Duodenal mucosa (tissue), 2 donors: ENCODE measurements at regions not wholly inside any gene's neighbourhood (a gene's known extent, or its start where the extent isn't known, plus 50 kb on each side); places are given as distances from the start of the nearest gene placed in this dataset.

Source experiments
- H3K27ac ChIP-seq: one replicate; pipeline ENCODE4 v1.7.0; 2013; ENCODE audit warnings: low read depth, low read length
- H3K27me3 ChIP-seq, 2 donors: one replicate each; pipeline ENCODE4 v1.7.0; 2013; ENCODE audit warnings: low read length in 2 of 2, control low read depth in 1 of 2; ENCODE audit not compliant: insufficient read depth in 2 of 2, control insufficient read depth in 1 of 2
- H3K36me3 ChIP-seq, 2 donors: one replicate each; pipeline ENCODE4 v1.7.0; 2013; ENCODE audit warnings: low read length in 2 of 2, control low read depth in 1 of 2; ENCODE audit not compliant: insufficient read depth in 2 of 2, control insufficient read depth in 1 of 2
- H3K4me1 ChIP-seq, 2 donors: one replicate each; pipeline ENCODE4 v1.7.0; 2013; ENCODE audit warnings: low read length in 2 of 2, control low read depth in 1 of 2; ENCODE audit not compliant: insufficient read depth in 2 of 2, control insufficient read depth in 1 of 2
- H3K4me3 ChIP-seq, 2 donors: one replicate each; pipeline ENCODE4 v1.7.0; 2013; ENCODE audit warnings: low read length in 2 of 2, low read depth in 1 of 2
- H3K9ac ChIP-seq, 2 donors: one replicate each; pipeline ENCODE4 v1.7.0; 2013; ENCODE audit warnings: low read length in 2 of 2, low read depth in 1 of 2
- H3K9me3 ChIP-seq, 2 donors: one replicate each; pipeline ENCODE4 v1.7.0; 2013; ENCODE audit warnings: low read length in 2 of 2, control low read depth in 1 of 2; ENCODE audit not compliant: control insufficient read depth in 1 of 2

DNA sequence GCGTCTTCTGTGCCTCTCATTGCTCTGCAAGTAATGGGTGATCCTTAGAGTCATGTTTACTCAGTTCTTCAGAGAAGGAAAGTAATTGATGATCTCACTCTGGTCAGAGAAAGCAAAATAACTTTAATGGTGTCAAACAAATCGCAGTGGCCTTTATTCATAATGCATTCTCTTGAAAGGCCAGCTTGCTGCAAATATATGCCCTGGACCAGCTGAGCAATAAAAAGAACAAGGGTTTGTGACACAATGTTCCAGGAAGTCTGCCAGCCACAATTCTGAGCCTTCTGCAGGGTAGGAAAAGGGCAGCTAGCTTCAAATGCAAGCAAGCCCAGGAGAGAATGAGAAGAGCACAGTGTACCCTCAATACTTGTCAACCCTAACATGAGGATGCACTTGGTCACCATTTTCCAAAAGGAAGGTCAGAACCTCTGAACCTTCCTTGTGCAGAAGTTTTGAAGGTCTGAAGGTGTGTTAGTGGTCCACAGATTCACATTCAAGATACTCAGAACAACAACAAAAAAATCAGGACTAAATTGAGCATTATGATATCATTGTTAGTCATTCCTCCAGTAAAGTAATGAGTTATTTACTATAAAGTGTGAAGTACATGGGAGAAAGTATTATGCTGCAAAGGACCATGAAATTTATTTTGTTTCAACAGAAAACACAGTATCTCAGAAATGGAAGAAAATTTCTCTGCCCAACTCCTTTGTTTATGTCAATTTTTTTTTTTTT lies 355.6 kb downstream of the PAX3 start:
- no peak overlapping the region for H3K27ac ChIP-seq
- H3K9me3 ChIP-seq, result no peaks in the 10 kb centered on the region
- no peaks in the 10 kb centered on the region for H3K4me1 ChIP-seq
- no peak overlapping the region for H3K9ac ChIP-seq
- H3K4me3 ChIP-seq, result no peak overlapping the region
- H3K27me3 ChIP-seq, result no peaks in the 10 kb centered on the region
- no peaks in the 10 kb centered on the region for H3K36me3 ChIP-seq

DNA sequence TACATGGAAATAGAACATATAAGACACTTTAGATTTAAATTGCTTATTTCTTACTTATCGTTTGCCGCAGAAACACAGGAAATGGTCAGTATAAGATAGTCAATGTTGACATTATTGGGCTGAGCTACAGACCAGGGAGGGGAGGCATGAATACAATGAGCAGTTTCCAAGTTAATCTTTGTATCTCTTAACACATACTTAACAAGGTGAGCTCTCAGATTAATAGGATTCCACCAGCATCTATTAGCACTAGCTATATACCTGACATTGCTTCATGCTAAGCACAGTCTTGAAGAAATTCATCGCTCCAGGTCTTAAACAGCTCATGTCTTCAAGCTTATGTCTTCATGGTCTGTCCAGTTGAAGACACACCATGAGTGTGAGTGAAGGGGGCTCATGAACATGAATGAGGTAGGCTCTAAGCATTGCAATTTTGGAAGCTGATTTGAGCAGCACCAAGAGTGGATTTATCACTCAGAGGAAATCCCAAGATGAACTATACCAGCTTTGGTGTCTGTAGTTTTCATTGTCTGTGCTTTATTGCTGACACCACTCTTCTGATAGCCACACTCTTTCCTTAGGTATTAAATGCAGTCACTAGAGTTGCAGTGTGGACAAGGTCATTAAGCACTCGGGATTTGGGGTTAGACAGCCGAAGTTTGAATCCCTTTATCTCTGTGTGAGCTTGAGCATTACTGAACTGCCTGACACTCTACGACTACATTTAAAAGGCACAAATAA lies 359.3 kb upstream of the EPHA4 start:
- no peaks in the 10 kb centered on the region for H3K4me1 ChIP-seq
- no peak overlapping the region for H3K27ac ChIP-seq
- no peaks in the 10 kb centered on the region for H3K27me3 ChIP-seq
- H3K9ac ChIP-seq, result no peak overlapping the region
- H3K4me3 ChIP-seq, result no peak overlapping the region
- no peaks in the 10 kb centered on the region for H3K36me3 ChIP-seq
- H3K9me3 ChIP-seq, result no peaks in the 10 kb centered on the region

- no peak overlapping the region for H3K27ac ChIP-seq
- no peaks in the 10 kb centered on the region for H3K27me3 ChIP-seq
- no peaks in the 10 kb centered on the region for H3K4me1 ChIP-seq
- no peak overlapping the region for H3K9ac ChIP-seq
- H3K4me3 ChIP-seq, result no peak overlapping the region
- no peaks in the 10 kb centered on the region for H3K36me3 ChIP-seq
- no peaks in the 10 kb centered on the region for H3K9me3 ChIP-seq
Observed at GRCh38 chr2:221929259-221929658, 357.2 kb upstream of the EPHA4 start.

DNA sequence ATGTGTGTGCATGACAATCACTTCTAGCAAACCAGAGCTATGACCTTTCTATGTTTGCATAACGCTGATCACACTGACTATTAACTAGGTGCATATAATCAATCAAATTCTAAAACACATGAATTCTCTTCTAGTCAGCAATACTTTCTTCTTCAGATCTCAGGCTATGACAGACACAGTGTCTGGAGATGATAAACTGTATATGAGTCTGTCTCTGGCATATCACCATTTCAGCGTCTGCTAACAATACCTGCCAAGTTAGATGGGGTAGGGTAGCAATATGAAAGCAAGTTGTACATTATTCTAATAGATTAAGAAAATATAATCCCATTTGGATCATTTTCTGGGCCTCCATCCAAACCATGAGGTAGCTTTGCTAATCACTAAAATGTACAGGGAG lies 354.2 kb upstream of the EPHA4 start:
- H3K4me3 ChIP-seq, result no peak overlapping the region
- H3K27me3 ChIP-seq, result no peaks in the 10 kb centered on the region
- H3K9ac ChIP-seq, result no peak overlapping the region
- H3K9me3 ChIP-seq, result no peaks in the 10 kb centered on the region
- no peaks in the 10 kb centered on the region for H3K36me3 ChIP-seq
- H3K27ac ChIP-seq, result no peak overlapping the region
- H3K4me1 ChIP-seq, result no peaks in the 10 kb centered on the region

GRCh38 chr2:221924576-221924975 lies 352.5 kb upstream of the EPHA4 start:
- no peaks in the 10 kb centered on the region for H3K4me1 ChIP-seq
- no peaks in the 10 kb centered on the region for H3K36me3 ChIP-seq
- no peaks in the 10 kb centered on the region for H3K27me3 ChIP-seq
- H3K4me3 ChIP-seq, result no peak overlapping the region
- H3K9me3 ChIP-seq, result no peaks in the 10 kb centered on the region
- no peak overlapping the region for H3K9ac ChIP-seq
- no peak overlapping the region for H3K27ac ChIP-seq

DNA sequence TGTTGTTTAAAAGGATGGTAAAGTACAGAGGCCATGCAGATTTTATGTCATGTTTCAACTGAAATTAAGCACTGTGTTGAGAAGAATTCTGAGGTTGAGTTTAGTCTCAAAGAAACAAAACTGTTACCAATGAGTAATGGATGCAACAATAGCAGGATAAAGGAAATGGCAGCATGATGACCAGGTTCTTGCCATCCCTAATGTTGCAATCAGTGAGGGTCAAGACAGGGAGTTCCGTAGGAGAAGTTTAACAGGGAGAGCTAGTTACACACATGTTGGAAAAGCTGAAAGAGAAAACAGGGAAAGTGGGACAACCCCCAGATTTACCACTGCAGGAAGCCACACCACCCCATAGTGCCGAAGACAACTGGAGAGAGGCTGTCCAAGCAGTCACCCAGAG lies 343.8 kb upstream of the EPHA4 start:
- H3K27ac ChIP-seq, result no peak overlapping the region
- no peaks in the 10 kb centered on the region for H3K36me3 ChIP-seq
- no peak overlapping the region for H3K9ac ChIP-seq
- no peaks in the 10 kb centered on the region for H3K4me1 ChIP-seq
- H3K27me3 ChIP-seq, result no peaks in the 10 kb centered on the region
- no peak overlapping the region for H3K4me3 ChIP-seq
- no peaks in the 10 kb centered on the region for H3K9me3 ChIP-seq

- Histone ChIP-seq H3K9ac (no peak overlapping the region), H3K27me3 (no peaks in the 10 kb centered on the region), H3K9me3 (no peaks in the 10 kb centered on the region), H3K4me3 (no peak overlapping the region), H3K36me3 (no peaks in the 10 kb centered on the region), H3K27ac (no peak overlapping the region), H3K4me1 (no peaks in the 10 kb centered on the region)
Observed at GRCh38 chr2:221914334-221914880, 342.3 kb upstream of the EPHA4 start.

DNA sequence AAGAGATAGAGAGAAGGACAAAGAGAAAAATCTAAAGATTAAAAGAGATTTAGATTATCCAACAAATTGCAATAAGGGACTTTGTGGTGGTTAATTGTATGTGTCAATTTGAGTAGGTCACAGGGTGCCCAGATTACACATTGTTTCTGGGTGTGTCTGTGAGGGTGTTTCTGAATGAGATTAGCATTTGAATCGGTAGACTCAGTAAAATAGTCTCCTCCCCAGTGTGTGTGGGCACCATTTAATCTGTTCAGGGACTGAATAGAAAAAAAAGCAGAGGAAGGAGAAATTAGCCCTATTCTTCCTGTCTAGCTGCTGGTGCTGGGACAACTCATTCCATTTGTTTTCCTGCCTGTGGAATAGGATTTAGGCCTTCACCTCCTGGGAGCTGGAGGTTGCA lies 339.8 kb upstream of the EPHA4 start:
- H3K4me1 ChIP-seq, result no peaks in the 10 kb centered on the region
- H3K27me3 ChIP-seq, result no peaks in the 10 kb centered on the region
- no peak overlapping the region for H3K9ac ChIP-seq

GRCh38 chr2:221911321-221911720 lies 339.2 kb upstream of the EPHA4 start:
- Histone ChIP-seq H3K9me3 (no peaks in the 10 kb centered on the region), H3K27me3 (no peaks in the 10 kb centered on the region), H3K4me3 (no peak overlapping the region), H3K9ac (no peak overlapping the region), H3K4me1 (no peaks in the 10 kb centered on the region), H3K36me3 (no peaks in the 10 kb centered on the region), H3K27ac (no peak overlapping the region)

More for the DNA sequence above, 339.8 kb upstream of the EPHA4 start:
- no peaks in the 10 kb centered on the region for H3K36me3 ChIP-seq
- no peak overlapping the region for H3K27ac ChIP-seq
- no peak overlapping the region for H3K4me3 ChIP-seq
- H3K9me3 ChIP-seq, result no peaks in the 10 kb centered on the region

GRCh38 chr2:221908518-221908917 lies 336.4 kb upstream of the EPHA4 start:
- Histone ChIP-seq H3K4me1 (no peaks in the 10 kb centered on the region), H3K36me3 (no peaks in the 10 kb centered on the region), H3K27me3 (no peaks in the 10 kb centered on the region), H3K9ac (no peak overlapping the region), H3K27ac (no peak overlapping the region), H3K4me3 (no peak overlapping the region), H3K9me3 (no peaks in the 10 kb centered on the region)
